GM19438 (cell line): ENCODE measurements at regions not wholly inside any gene's neighbourhood (a gene's known extent, or its start where the extent isn't known, plus 50 kb on each side); places are given as distances from the start of the nearest gene placed in this dataset.

Experiments
- ATAC-seq: cut with Tn5 transposase; IDR thresholded peaks from one replicate; pipeline ENCODE4 v1.9.1; 2021; ENCODE audit warnings: low read depth; ENCODE audit not compliant: unreplicated experiment

DNA sequence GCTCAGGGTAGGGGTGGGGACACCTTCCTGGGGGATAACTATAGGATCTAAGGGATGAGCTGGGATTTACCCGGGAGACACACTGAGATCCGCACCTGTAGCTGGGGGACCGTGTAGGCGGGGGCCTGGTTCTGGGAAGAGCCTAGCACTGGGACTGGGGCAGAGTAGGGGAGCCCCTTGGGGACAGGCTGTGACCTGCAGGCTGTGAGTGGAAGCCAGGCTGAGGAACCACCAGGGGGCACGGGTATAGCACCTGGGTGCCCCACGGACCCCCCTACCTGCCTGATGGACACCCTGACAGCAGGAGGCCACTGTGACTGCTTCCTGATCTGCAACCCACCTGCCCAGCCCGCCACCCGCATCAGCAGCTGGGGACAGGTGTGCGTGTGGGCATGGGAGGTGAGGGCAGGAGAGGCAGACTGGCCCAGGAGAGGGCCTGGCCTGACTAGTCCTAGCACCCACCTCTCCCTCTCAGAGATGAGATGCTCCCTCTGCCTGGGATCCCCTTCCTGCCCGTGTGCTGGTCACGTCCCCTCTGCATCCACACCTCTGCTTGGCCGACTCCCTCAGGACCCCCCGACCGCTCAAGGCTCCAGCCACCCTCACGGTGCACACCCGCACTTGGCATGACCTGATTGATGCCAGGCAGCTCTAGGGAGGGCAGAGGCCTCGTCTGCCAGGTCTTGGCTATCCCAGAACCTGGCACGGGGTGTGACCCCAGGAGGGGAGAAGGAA lies 94.2 kb upstream of the NKX1-1 start:
- no peak for ATAC-seq

DNA sequence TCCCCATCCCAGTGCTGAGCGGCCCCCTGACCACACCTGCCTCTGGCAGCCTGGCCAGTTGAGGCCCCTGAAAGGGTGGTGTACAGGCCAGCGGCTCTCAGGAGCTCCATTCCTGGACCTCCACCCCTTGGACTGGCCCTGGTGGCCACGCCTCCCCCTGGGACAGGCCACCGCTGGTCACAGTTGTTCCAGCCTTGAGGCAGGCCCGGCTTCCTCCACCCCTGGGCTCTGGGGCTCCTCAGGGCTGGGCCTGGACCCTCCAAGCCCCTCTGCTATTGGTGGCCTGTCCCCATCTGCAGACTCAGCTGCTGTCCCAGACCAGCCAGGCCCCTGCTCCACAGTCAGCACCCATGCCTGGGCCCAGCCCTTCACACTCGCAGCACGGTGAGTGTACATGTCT lies 93.2 kb upstream of the NKX1-1 start:
- ATAC-seq = no peak

DNA sequence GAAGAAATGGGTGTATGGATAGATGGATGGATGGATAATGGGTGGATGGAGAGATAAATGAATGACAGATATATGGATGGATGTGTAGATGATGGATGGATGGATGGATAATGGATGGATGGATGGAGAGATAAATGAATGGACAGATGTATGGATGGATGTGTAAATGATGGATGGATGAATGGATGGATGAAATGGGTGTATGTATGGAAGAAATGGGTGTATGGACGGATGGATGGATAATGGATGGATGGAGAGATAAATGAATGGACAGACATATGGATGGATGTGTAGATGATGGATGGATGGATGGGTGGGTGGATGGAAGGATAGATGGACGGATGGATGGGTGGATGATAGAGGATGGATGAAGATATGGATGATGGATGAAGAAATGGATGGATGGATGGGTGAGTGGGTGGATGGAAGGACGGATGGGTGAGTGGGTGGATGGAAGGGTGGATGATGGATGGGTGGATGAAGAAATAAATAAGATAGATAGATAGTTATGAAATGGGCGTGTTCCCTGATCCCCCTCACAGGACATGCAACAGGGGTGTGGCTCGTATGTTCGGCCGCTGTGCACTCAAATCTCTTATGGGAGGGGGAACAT lies 91.1 kb upstream of the NKX1-1 start:
- ATAC-seq = no peak

DNA sequence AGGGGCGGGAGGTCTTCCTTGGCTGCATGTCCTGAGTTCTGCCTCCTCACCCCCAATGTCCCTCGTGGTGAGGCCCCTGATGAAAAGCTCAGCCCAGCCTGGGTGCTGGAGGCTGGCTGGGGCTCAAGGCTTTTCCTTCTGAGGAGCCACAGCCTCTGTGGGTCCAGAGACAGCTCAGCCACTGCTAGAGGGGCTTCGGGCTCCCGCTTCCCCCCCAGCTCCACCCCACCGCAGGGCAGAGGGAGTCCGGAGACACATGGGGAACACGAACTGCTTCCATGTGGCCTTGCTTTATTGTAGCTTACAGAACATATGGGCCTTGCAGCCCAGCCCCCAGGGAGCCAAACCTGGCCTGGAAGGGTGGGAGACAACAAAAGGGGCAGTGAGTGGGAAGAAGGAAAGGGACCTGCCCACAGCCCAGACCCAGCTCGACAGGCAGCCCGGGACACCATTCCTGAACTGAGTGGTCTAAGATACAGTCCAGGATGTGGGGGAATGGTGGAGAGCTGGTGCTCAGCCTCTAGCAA lies 89.9 kb upstream of the NKX1-1 start:
- ATAC-seq = no peak

DNA sequence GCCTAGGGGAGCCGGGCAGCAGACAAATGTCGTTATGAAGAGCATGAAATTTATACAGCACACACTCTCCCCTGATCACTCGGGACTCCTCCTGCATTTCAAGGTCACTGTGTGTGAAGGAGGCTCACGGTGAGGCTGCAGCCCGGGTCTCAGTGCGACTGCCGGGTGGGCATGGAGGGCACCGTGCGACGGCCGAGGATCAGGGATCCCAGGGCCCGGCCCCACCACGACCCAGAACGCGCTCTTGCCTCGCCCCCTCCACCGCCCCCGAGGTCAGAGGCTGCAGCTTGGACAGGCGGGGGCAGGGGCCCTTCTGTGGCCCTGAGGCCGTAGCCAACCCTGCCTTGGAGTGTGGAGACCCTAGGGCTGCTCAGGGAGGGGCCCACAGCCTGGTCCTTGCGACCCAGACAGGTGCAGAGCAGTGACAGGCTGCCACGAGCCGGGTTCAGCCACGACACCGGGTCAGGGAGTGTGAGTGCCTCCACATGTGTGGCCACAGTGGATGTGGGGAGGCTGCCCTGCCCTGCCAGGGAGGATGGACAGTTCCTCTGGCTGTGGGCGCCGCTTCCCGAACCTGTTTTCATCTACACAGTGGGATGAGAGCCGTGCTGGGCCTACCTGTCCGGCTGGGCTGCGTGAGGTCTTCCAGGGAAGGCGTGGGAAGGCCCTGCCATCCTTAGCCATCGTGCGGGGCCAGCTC lies 89.3 kb upstream of the NKX1-1 start:
- ATAC-seq = no peak

DNA sequence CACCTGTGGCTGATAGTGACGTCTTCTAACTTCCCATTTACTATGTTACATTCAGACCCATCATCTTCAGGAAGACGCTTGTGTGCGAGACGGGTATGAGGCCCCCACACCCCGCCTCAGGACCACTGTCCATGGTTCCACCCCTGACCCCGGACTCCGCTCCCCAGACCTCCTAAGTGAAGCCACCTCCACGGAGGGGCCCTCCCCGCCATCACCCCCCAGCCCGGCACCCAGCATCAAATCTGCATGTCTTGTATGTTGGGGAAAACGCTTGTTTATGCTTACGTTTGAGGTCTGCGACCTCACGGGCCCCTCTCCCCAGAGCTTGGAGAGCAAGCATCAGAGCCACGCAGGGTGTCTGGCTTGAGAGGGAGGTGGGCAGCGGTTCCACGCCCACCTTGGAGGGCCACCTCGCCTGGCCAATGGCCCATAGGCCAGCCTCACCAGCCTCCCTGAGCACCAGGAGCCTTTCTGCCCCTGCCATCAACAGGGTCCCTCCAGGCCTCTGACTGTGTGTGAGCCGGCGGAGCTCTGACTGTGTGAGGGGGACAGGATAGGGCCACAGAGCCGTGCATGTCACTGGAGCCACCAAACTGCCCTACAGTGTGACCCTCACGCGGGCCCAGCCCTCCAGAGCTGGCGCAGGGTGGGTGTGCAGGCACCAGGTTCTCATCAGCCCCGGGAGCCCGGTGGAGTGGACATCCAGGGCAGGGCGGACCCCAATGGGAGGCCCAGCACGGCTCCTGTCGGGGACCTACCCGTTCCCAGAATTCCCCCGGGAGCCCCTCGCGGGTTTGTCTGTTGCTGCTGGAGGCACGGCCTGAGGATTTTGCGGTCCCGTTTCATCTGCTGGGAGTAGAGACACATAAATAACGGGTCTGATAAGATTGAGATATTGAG lies 88.4 kb upstream of the NKX1-1 start:
- no peak for ATAC-seq

DNA sequence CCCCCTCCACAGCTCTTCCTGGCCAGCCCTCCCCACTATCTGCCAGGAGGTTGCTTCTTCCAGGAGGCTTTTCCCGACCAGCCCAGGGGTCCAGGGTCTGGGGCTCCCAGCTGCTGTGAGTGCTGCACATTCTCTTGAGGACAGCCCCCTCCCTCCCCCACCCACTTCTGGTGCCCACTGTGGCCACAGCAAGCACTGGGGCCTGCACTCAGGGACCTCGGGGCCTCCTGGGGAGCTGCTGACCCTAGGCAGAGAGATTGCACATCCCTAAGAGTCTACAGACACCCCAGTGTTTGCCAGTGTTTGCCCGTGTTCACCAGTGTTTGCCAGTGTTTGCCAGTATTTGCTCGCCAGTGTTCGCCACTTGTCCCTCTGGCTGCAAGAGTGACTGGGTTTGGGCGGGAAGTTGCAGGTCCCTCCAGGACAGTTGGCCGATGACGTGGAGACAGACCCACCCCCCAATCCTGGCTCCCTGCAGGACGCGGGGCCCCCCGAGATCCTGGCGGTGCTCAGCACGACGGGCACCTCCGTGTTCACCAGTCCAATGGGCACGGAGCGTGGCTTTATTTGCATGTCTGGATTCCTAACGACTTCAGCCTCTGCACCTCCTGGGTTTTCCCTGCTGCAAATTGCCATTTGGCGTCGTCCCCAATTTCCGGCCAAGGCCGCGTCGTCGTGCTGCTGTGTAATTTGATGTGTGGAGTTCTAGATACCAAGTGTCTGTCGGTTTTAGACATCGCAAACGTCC lies 87.5 kb upstream of the NKX1-1 start:
- no peak for ATAC-seq

DNA sequence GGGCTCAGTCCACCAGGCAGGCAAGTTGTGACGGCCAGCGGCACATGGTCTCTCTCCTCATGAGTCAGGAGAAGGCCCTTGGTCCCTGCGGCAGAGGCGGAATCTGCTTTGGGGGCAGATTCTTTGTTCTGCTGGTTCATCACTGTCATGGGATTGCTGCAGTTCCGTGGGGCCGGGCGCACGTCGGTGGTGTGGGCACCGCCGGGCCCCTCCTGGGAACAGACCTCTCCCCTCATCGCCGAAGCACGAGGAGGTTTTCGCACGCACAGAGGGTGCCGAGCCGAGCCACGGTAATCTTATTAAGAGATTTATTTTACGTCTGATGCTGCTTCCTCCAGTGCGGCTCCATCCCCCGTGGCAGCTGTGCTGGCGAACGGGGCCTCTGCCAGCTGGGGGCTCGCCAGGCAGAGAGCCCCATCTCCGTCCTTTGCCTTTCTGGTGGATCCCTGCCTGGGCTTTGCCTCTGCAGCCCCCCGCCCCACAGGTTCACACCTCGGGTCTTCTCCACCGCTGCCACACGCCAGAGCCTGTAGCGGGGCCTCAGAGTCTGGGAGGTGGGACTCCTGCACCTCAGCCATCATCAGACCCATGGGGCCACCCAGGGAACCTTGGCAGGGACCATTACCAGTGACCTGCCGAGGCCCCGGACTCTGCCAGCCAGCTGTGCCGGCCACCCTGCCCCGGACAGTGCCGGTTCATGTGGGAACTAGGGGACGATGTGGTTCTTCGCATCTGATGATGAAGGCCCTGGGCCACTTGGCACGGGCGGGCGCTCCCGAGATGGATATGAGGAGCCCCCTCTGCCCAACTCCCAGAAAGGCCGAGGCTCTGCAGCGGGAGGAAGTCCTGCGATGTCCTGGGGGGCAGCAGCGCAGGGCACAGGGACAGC lies 86.7 kb upstream of the NKX1-1 start:
- ATAC-seq = no peak

DNA sequence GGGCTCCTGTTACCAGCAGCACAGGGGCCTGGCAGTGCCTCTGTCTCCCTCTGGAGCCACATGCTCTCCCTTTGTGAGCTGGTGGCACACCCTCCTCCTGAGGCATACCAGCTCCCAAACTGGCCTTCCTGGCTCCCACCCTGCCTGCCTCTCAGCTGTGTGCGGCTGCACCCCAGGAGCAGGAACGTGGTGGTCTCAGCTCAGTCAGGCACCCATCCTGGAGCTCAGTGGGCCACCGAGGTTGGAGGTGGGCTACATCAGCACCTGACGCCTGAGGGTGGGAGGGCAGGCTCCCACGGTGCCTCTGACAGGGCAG lies 85.9 kb upstream of the NKX1-1 start:
- no peak for ATAC-seq

DNA sequence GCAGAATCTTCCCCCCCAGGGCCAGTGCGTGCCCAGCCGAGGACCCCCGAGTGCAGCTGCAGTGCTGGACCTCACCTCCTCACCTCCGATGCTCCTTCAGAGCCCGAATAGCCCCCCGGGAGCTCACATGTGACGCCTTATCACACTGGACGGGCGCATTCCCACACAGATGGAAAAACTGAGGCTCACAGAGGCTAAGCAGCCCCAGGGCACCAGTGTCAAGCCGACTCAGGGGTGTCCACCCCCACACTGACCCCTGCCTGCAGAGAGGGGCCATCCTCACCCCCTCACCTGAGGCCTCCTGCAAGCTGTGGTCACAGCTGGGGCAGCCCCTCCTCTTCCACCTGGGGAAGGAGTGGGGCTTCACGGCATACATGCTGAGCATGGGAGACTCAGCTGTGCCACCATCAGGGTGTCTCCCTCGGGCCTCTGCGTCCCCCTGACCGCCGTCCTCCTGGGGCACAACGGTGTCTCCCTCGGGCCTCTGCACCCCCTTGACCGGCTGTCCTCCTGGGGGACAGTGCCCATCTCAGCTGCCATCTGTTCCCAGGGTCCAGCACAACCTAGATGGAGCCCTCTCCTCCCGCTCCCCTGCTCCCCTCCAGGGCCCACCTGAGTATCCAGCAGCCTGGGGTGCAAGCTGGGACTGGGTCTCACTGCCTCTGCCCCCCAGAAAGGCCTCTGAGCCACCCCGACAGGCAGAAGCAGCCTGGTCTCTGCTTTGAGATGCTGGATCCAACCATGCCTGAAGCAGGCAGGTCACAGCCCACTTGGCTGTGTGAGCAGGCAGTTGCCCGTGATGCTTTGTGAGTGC lies 85.3 kb upstream of the NKX1-1 start:
- no peak for ATAC-seq

DNA sequence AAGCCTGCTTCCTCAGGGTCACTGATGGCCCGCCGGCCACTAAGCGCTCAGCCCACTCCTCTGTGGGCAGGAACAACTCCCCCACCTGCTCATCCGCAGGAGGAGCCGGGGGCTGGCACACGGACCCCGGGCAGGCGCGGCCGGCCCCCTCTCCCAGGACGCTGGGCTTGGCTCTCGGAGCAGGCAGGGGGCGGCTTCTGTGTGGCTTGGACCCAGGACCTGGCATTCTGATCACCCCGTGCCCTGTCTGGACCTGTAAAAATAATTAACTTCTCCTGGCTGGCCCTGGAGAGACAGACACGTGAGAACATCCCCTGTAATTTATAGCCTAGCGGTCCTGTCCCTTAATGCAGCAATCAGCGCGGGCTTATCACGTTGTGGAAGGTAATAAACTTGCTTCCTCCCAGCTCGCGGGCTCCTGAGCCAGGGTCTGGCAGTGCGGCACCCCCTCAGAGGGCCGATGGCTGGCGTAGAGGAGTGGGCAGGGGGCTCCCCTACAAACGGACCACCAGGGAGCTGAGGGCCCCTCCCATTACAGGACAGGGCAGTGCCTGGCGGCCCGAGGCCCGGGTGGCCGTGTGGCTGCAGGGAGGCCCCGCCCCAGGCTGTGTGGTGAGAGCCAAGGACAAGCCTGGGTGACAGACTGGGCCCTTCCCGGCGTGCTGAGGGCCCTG lies 84.5 kb upstream of the NKX1-1 start:
- no peak for ATAC-seq

DNA sequence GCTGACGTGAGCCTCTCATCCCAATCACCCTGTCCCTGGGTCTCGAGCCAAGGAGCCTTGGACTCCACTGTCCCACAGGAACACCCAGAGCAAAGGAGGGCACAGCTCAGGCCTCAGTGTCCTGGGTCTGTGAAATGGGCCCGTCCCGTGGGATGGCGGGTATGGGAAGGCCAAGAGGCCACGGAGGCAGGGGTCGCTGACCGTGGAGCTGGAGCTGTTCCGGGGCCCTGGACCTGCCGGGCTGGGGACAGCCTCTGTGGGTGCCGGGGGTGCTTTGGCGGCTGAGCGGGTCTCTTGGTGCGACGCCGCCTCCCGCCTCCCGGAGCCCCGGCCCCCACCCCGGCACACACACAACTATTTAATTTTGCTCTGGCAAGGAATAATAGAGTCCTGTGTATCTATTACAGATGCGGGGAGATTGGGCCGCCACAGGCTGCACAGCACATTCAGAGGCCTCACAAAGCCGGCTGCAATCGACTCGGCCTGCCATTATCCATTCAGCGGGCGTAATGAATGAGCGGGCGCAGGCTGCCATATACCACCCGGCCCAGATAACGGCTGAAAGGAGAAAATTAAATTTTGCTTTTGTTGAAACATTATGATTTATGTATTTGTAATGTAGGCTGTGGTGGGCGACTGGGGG lies 83.9 kb upstream of the NKX1-1 start:
- ATAC-seq = no peak

DNA sequence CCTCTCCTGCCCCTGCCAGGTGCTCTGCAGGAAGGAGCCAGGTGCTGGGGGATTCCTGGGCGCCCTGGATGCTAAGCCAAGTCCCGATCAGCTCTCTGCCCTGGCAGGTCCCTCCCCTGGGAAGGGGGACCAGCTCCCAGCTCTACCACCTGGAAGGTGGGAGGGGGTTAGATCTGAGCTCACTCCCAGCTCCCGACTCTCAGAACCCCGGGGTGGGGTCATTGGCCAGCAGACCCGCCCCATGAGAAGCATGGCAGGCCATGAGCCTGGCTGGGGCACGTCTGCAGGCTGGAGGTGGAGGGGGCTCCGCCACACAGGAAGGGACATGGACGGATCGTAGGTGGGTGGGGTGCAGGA lies 83.4 kb upstream of the NKX1-1 start:
- no peak for ATAC-seq

DNA sequence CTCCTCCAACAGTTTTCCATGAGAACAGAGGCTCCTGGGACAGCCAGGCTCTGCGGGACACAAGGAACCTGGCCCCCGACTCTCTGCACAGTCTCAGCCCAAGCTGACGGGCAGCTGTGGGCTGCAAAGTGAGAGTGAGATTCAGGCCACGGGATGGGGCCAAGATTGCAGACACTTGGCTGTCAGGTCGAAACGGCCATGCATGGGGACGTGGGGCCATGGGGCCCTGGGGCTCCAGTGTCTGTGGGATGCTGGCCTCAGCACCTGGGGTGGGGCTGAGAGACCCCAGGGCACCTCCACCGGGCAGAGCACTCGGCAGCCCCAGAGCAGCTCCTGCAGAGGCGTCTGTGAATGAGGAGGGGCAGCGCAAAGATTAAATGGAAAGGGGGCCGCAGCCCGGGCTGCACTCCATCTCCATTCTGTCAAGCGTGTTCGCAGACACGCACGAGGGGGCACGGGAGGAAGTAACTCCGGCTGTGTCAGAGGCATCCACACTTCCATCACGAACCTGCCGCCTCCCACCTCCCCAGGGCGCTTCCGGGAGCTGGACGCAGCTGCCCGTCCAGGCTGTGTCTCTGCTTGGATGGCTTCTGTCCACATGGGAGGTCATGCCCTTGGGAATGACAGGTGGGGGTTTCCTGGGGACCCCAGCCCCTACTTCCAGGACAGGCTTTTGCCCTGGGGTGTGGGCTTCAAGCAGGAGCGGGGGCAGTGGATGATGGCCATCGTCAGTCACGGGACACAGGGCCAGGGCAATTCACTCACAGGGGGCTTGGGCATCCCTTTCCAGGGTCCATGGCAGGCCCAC lies 82.8 kb upstream of the NKX1-1 start:
- no peak for ATAC-seq

DNA sequence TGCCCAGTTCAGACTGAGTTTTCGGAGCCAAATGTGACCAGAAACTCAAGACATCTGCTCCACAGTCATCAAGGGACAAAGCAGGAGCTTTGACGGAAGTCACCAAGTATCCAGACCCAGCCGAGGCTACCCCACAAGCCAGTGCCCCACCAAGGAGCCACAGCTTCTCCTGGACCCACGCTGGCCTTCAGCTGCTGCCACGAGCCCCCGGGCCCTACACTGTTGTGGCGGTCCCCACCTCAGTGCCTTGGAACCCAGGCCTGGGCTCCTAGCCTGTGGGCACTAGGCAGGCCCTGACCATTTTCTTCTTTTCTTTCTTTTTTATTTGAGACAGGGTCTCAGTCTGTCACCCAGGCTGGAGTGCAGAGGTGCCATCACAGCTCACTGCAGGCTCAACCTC lies 82.1 kb upstream of the NKX1-1 start:
- no peak for ATAC-seq

DNA sequence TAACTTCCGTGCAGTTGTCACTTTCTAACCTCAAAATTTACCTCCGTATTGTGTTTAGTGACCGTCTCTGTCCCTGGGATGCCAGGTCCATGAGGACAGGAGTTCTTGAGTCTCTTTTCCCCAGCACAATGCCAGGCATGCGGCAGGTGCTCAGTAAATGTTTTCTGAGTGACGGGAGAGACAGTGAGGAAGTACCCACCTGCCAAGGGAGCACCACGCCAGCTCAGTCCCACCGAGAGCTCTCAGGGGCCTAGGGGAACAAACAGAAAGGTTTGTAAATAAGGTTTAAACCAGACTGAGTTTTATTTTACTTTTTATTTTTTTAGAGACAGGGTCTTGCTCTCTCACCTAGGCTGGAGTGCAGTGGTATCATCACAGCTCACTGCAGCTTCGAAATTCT lies 81.5 kb upstream of the NKX1-1 start:
- no peak for ATAC-seq

DNA sequence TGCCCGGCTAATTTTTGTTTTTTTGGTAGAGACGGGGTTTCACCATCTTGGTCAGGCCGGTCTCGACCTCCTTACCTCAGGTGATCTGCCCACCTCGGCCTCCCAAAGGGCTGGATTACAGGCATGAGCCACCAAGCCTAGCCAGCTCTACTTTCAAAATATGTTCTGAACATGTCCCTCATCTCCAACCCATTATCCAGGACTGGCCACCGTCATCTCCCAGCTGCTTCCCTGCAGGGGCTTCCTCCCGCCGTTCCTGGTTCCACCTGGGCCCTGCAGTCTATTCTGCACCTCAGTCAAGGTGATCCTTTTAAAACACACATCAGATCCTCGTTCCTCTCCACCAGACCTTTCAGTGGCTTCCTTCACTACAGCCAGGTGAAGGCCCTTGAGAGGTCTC lies 80.9 kb upstream of the NKX1-1 start:
- no peak for ATAC-seq
